Vagina (tissue), 2 donors: ENCODE measurements at regions not wholly inside any gene's neighbourhood (a gene's known extent, or its start where the extent isn't known, plus 50 kb on each side); places are given as distances from the start of the nearest gene placed in this dataset.

Experiments
- DNase-seq, 2 donors: peaks; one replicate each; pipeline ENCODE4 v3.0.0-alpha.2; 2017; ENCODE audit errors: extremely low spot score in 2 of 2
- H3K27ac ChIP-seq: fragments of 200-600 bp; sonication (generic); one replicate; pipeline ENCODE4 v1.5.1; 2019
- H3K27me3 ChIP-seq: fragments of 200-600 bp; sonication (generic); one replicate; pipeline ENCODE4 v1.5.1; 2019
- H3K36me3 ChIP-seq, 2 donors: fragments of 200-600 bp; sonication (generic); one replicate each; pipeline ENCODE4 v1.5.1; 2017 to 2019
- H3K4me1 ChIP-seq: fragments of 200-600 bp; sonication (generic); one replicate; pipeline ENCODE4 v1.5.1; 2019
- H3K4me3 ChIP-seq, 2 donors: fragments of 200-600 bp; sonication (generic); 1 replicate in 1 of 2; 2 replicates in 1 of 2; pipeline ENCODE4 v1.5.1; 2016 to 2019
- H3K9me3 ChIP-seq: fragments of 200-600 bp; sonication (generic); one replicate; pipeline ENCODE4 v1.5.1; 2019
- POLR2A ChIP-seq, 2 donors: fragments of 450-650 bp; IDR thresholded peaks; one replicate each; pipeline ENCODE4 v1.6.1; 2017; ENCODE audit warnings: antibody characterized with exemption in 2 of 2, mild to moderate bottlenecking in 2 of 2, moderate library complexity in 2 of 2
- POLR2AphosphoS5 ChIP-seq, 2 donors: sonication (generic); formaldehyde crosslinking; IDR thresholded peaks; one replicate each; pipeline ENCODE4 v1.9.0; 2017; ENCODE audit warnings: antibody characterized with exemption in 2 of 2, mild to moderate bottlenecking in 2 of 2, low read depth in 1 of 2; ENCODE audit not compliant: insufficient read depth in 1 of 2
- intact Hi-C: fragments of 100-400 bp; cut with DNase I; formaldehyde crosslinking; loops from one replicate; pipeline ENCODE4 v1.15.1; 2023
- TF ChIP-seq, protein P1 (sequence below), 3 experiments: fragments of 450-650 bp in 2 of 3; fragments of 200-600 bp in 1 of 3; sonication (generic) in 1 of 3; IDR thresholded peaks; one replicate each; pipeline ENCODE4 v1.5.1; 2017 to 2019; ENCODE audit warnings: antibody characterized with exemption in 3 of 3, mild to moderate bottlenecking in 2 of 3, moderate library complexity in 2 of 3

DNA sequence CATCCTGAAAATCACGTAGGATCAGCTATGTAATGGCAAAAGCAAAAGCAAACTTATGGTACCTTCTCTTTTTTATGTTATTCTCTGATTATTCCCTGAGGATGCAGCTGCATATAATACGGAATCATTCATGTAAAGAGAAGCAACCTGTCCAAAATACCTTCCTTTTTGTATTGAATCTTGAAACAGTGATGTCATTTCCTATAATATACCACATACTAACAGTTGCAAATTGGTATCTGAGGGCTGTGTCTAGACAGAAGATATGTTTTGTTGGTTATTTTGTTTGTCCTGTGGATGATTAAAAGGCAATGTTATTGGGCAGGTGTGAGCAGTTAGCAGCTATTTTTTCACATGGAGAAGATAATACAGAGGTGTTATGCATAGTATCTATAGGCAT lies 161.4 kb upstream of the AHI1 start:
- no peaks in the 10 kb centered on the region for H3K9me3 ChIP-seq
- no peaks in the 10 kb centered on the region for H3K36me3 ChIP-seq
- no peaks in the 10 kb centered on the region for H3K27me3 ChIP-seq
- no peak for TF ChIP-seq POLR2AphosphoS5 (IDR thresholded peaks at IDR 0.05; ENCODE audit: insufficient read depth in 1 of 2, low read depth in 1 of 2)
- TF ChIP-seq, protein P1, sequence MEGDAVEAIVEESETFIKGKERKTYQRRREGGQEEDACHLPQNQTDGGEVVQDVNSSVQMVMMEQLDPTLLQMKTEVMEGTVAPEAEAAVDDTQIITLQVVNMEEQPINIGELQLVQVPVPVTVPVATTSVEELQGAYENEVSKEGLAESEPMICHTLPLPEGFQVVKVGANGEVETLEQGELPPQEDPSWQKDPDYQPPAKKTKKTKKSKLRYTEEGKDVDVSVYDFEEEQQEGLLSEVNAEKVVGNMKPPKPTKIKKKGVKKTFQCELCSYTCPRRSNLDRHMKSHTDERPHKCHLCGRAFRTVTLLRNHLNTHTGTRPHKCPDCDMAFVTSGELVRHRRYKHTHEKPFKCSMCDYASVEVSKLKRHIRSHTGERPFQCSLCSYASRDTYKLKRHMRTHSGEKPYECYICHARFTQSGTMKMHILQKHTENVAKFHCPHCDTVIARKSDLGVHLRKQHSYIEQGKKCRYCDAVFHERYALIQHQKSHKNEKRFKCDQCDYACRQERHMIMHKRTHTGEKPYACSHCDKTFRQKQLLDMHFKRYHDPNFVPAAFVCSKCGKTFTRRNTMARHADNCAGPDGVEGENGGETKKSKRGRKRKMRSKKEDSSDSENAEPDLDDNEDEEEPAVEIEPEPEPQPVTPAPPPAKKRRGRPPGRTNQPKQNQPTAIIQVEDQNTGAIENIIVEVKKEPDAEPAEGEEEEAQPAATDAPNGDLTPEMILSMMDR (IDR thresholded peaks at IDR 0.05): no peak
- TF ChIP-seq POLR2A (IDR thresholded peaks at IDR 0.05): no peak
- no peaks in the 10 kb centered on the region for H3K4me1 ChIP-seq
- intact Hi-C loops: no loop called here
- no peak overlapping the region for H3K4me3 ChIP-seq
- no peak for DNase-seq
- no peak overlapping the region for H3K27ac ChIP-seq

DNA sequence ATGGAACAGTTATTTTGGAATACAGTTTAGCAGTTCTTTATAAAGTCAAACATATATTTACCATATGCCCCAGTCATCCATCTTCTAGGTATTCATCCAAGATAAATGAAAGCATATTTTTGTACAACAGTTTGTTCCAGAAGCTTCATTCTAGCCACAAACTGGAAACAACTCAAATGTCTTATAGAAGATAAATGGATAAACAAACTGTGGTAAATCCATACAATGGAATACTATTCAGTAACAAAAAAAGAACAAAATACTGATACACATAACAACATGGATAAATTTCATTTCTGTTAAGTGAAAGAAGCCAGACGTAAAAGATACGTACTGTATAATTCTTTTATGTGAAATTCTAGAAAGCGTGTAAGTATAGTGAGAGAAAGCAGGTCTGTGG lies 167.0 kb upstream of the AHI1 start:
- TF ChIP-seq POLR2A (IDR thresholded peaks at IDR 0.05) (no peak), POLR2AphosphoS5 (IDR thresholded peaks at IDR 0.05; ENCODE audit: insufficient read depth in 1 of 2, low read depth in 1 of 2) (no peak)
- Histone ChIP-seq H3K36me3 (no peaks in the 10 kb centered on the region), H3K9me3 (no peaks in the 10 kb centered on the region), H3K27ac (no peak overlapping the region), H3K4me3 (no peak overlapping the region), H3K27me3 (no peaks in the 10 kb centered on the region), H3K4me1 (no peaks in the 10 kb centered on the region)
- DNase-seq: no peak
- intact Hi-C loops: no loop called here

GRCh38 chr6:135665935-135666334 lies 168.4 kb upstream of the AHI1 start:
- H3K27me3 ChIP-seq: no peaks in the 10 kb centered on the region
- intact Hi-C loops: no loop called here

GRCh38 chr6:135667691-135668455 lies 170.3 kb upstream of the AHI1 start:
- TF ChIP-seq POLR2AphosphoS5 (IDR thresholded peaks at IDR 0.05; ENCODE audit: insufficient read depth in 1 of 2, low read depth in 1 of 2) (no peak), POLR2A (IDR thresholded peaks at IDR 0.05) (no peak)
- TF ChIP-seq, protein P1 (IDR thresholded peaks at IDR 0.05): no peak
- intact Hi-C loops: no loop called here
- Histone ChIP-seq H3K27me3 (no peaks in the 10 kb centered on the region), H3K9me3 (no peaks in the 10 kb centered on the region), H3K36me3 (no peaks in the 10 kb centered on the region), H3K4me1 (no peaks in the 10 kb centered on the region), H3K27ac (no peak overlapping the region), H3K4me3 (no peak overlapping the region)
- no peak for DNase-seq

More at GRCh38 chr6:135665935-135666334, 168.4 kb upstream of the AHI1 start:
- Histone ChIP-seq H3K4me1 (no peaks in the 10 kb centered on the region), H3K9me3 (no peaks in the 10 kb centered on the region), H3K27ac (no peak overlapping the region), H3K36me3 (no peaks in the 10 kb centered on the region), H3K4me3 (no peak overlapping the region)
- DNase-seq: no peak
- TF ChIP-seq POLR2A (IDR thresholded peaks at IDR 0.05): no peak
- no peak for TF ChIP-seq POLR2AphosphoS5 (IDR thresholded peaks at IDR 0.05; ENCODE audit: insufficient read depth in 1 of 2, low read depth in 1 of 2)
- TF ChIP-seq, protein P1 (IDR thresholded peaks at IDR 0.05): no peak

- Histone ChIP-seq H3K9me3 (no peaks in the 10 kb centered on the region), H3K4me1 (no peaks in the 10 kb centered on the region), H3K4me3 (no peak overlapping the region), H3K36me3 (no peaks in the 10 kb centered on the region), H3K27me3 (no peaks in the 10 kb centered on the region), H3K27ac (no peak overlapping the region)
- intact Hi-C loops: no loop called here
- no peak for TF ChIP-seq POLR2A (IDR thresholded peaks at IDR 0.05)
- no peak for TF ChIP-seq POLR2AphosphoS5 (IDR thresholded peaks at IDR 0.05; ENCODE audit: insufficient read depth in 1 of 2, low read depth in 1 of 2)
- TF ChIP-seq, protein P1 (IDR thresholded peaks at IDR 0.05): no peak
- no peak for DNase-seq
Observed at GRCh38 chr6:135672256-135672655, 174.7 kb upstream of the AHI1 start.
